GM23338 (cell line): ENCODE measurements at regions not wholly inside any gene's neighbourhood (a gene's known extent, or its start where the extent isn't known, plus 50 kb on each side); places are given as distances from the start of the nearest gene placed in this dataset.

Source experiments
- ATAC-seq: fragments of 200-7000 bp; cut with Tn5 transposase; 3 replicates; pipeline ENCODE4 v1.9.1; 2020
- DNase-seq: peaks from one replicate; pipeline ENCODE4 v3.0.0-alpha.2; 2015; ENCODE audit warnings: low spot score
- H2AFZ ChIP-seq: fragments of 200-600 bp; sonication (generic); 2 replicates; pipeline ENCODE4 v1.8.0; 2016; ENCODE audit warnings: antibody characterized with exemption, mild to moderate bottlenecking, moderate library complexity
- H3F3A ChIP-seq: fragments of 200-600 bp; sonication (generic); replicated peaks from 2 replicates; pipeline ENCODE4 v1.8.0; 2017; ENCODE audit warnings: antibody characterized with exemption, mixed run types, low read depth
- H3K27ac ChIP-seq: fragments of 200-600 bp; sonication (generic); 2 replicates; pipeline ENCODE4 v1.6.1; 2016; ENCODE audit warnings: low read depth
- H3K27me3 ChIP-seq: fragments of 200-600 bp; sonication (generic); 2 replicates; pipeline ENCODE4 v1.8.0; 2016; ENCODE audit warnings: mild to moderate bottlenecking, mixed run types, moderate library complexity; ENCODE audit not compliant: insufficient read depth
- H3K36me3 ChIP-seq: fragments of 200-600 bp; sonication (generic); 2 replicates; pipeline ENCODE4 v1.8.0; 2016; ENCODE audit warnings: mild to moderate bottlenecking; ENCODE audit not compliant: insufficient read depth
- H3K4me1 ChIP-seq: fragments of 200-600 bp; sonication (generic); 2 replicates; pipeline ENCODE4 v1.8.0; 2016; ENCODE audit warnings: mild to moderate bottlenecking, moderate library complexity; ENCODE audit not compliant: insufficient read depth
- H3K4me2 ChIP-seq: fragments of 200-600 bp; sonication (generic); 2 replicates; pipeline ENCODE4 v1.7.1; 2017; ENCODE audit warnings: mixed run types
- H3K4me3 ChIP-seq: fragments of 200-600 bp; sonication (generic); 2 replicates; pipeline ENCODE4 v1.6.1; 2016; ENCODE audit warnings: mixed run types
- H3K79me2 ChIP-seq: fragments of 200-600 bp; sonication (generic); replicated peaks from 2 replicates; pipeline ENCODE4 v1.8.0; 2017; ENCODE audit warnings: mild to moderate bottlenecking; ENCODE audit not compliant: insufficient read depth
- H3K9me2 ChIP-seq: fragments of 200-600 bp; sonication (generic); 2 replicates; pipeline ENCODE4 v1.8.0; 2017; ENCODE audit not compliant: insufficient read depth
- H4K20me1 ChIP-seq: fragments of 200-600 bp; sonication (generic); replicated peaks from 2 replicates; pipeline ENCODE4 v1.8.0; 2017; ENCODE audit warnings: mild to moderate bottlenecking; ENCODE audit not compliant: insufficient read depth
- H3K27ac Mint-ChIP-seq: 2 replicates; pipeline ENCODE4 v1.8.0; 2020; ENCODE audit warnings: inconsistent platforms, mild to moderate bottlenecking, moderate library complexity, mixed read lengths
- H3K27me3 Mint-ChIP-seq: 3 replicates; pipeline ENCODE4 v1.8.0; 2022; ENCODE audit warnings: low read depth, mild to moderate bottlenecking, moderate library complexity, mixed read lengths, inconsistent platforms; ENCODE audit not compliant: insufficient read depth, poor library complexity
- H3K36me3 Mint-ChIP-seq: 3 replicates; pipeline ENCODE4 v1.8.0; 2021; ENCODE audit warnings: low read depth, mild to moderate bottlenecking, inconsistent platforms, moderate library complexity, mixed read lengths
- H3K4me1 Mint-ChIP-seq: 3 replicates; pipeline ENCODE4 v1.8.0; 2020; ENCODE audit warnings: mild to moderate bottlenecking, inconsistent platforms, mixed read lengths
- H3K4me3 Mint-ChIP-seq: 3 replicates; pipeline ENCODE4 v1.8.0; 2021; ENCODE audit warnings: moderate library complexity, mild to moderate bottlenecking, inconsistent platforms, mixed read lengths
- H3K9me3 Mint-ChIP-seq: 3 replicates; pipeline ENCODE4 v1.8.0; 2020; ENCODE audit warnings: moderate library complexity, mild to moderate bottlenecking, inconsistent platforms, mixed read lengths
- CREB1 ChIP-seq: fragments of 250-450 bp; sonication (Bioruptor Pico); IDR thresholded peaks from 2 replicates; pipeline ENCODE4 v1.5.0; 2020; ENCODE audit warnings: low read depth, mild to moderate bottlenecking, moderate library complexity
- CTCF ChIP-seq, 2 experiments: fragments of 200-600 bp in 1 of 2; sonication (generic) in 1 of 2; conservative IDR thresholded peaks; 2 replicates each; pipeline versions ENCODE4 v1.5.1 to v1.6.1; 2016 to 2017; ENCODE audit warnings: antibody characterized with exemption in 2 of 2, low read depth in 2 of 2, mild to moderate bottlenecking in 2 of 2, moderate library complexity in 1 of 2
- EZH2 ChIP-seq: fragments of 200-600 bp; sonication (generic); IDR thresholded peaks from one replicate; pipeline ENCODE4 v1.8.0; 2017; ENCODE audit warnings: antibody characterized with exemption, mild to moderate bottlenecking, low read depth; ENCODE audit not compliant: unreplicated experiment
- EZH2phosphoT487 ChIP-seq: fragments of 200-600 bp; sonication (generic); IDR thresholded peaks from one replicate; pipeline ENCODE4 v1.8.1; 2018; ENCODE audit warnings: antibody characterized with exemption; ENCODE audit not compliant: unreplicated experiment
- JUNB ChIP-seq: IDR thresholded peaks from one replicate; pipeline ENCODE4 v1.6.1; 2016; ENCODE audit warnings: antibody characterized with exemption; ENCODE audit not compliant: unreplicated experiment
- NANOG ChIP-seq: IDR thresholded peaks from 2 replicates; pipeline ENCODE4 v1.6.1; 2016; ENCODE audit warnings: antibody characterized with exemption, borderline replicate concordance
- REST ChIP-seq: IDR thresholded peaks from one replicate; pipeline ENCODE4 v1.6.1; 2018; ENCODE audit warnings: antibody characterized with exemption; ENCODE audit not compliant: unreplicated experiment
- STAT1 ChIP-seq: IDR thresholded peaks from one replicate; pipeline ENCODE4 v1.6.1; 2016; ENCODE audit warnings: antibody characterized with exemption; ENCODE audit not compliant: unreplicated experiment
- ZNF114 ChIP-seq: fragments of 250-450 bp; sonication (Bioruptor Pico); IDR thresholded peaks from 2 replicates; pipeline ENCODE4 v1.5.0; 2020; ENCODE audit warnings: mild to moderate bottlenecking, moderate library complexity
- ZNF331 ChIP-seq: fragments of 250-450 bp; sonication (Bioruptor Pico); IDR thresholded peaks from 2 replicates; pipeline ENCODE4 v1.5.0; 2020; ENCODE audit warnings: low read depth, mild to moderate bottlenecking, moderate library complexity
- ZNF462 ChIP-seq: fragments of 250-450 bp; sonication (Bioruptor Pico); IDR thresholded peaks from 2 replicates; pipeline ENCODE4 v1.5.0; 2020; ENCODE audit warnings: mild to moderate bottlenecking, moderate library complexity

- TF ChIP-seq CTCF (conservative IDR thresholded peaks at IDR 0.05; ENCODE audit: low read depth in 2 of 2) (no peak), EZH2 (no peak), JUNB (no peak), REST (no peak), NANOG (no peak), ZNF331 (CRISPR knock-in tag) (no peak), ZNF114 (CRISPR knock-in tag) (no peak), CREB1 (CRISPR knock-in tag) (no peak)
Observed at GRCh38 chr5:99308131-99308530, 379.3 kb upstream of the CHD1 start (continued).

GRCh38 chr5:99305045-99305580 lies 376.3 kb upstream of the CHD1 start:
- Mint-ChIP-seq H3K4me1 (no peaks in the 10 kb centered on the region), H3K36me3 (no peaks in the 10 kb centered on the region), H3K27ac (no peak overlapping the region; the same call in 1 of the 2 replicates), H3K4me3 (no peak overlapping the region), H3K9me3 (no peaks in the 10 kb centered on the region), H3K27me3 (no peaks in the 10 kb centered on the region)
- Histone ChIP-seq H3K27me3 (no peaks in the 10 kb centered on the region), H3K9me2 (no peaks in the 10 kb centered on the region), H3K79me2 (no peaks in the 10 kb centered on the region), H4K20me1 (no peaks in the 10 kb centered on the region; the same call in 1 of the 2 replicates), H3K4me2 (no peak overlapping the region), H2AFZ (no peak overlapping the region), H3F3A (no peaks in the 10 kb centered on the region), H3K4me3 (no peak overlapping the region), H3K36me3 (no peaks in the 10 kb centered on the region), H3K27ac (no peak overlapping the region), H3K4me1 (no peaks in the 10 kb centered on the region)
- ATAC-seq (no peak), DNase-seq (no peak)
- TF ChIP-seq EZH2 = no peak
- no peak for TF ChIP-seq NANOG
- TF ChIP-seq JUNB = no peak
- TF ChIP-seq STAT1 = no peak
- TF ChIP-seq EZH2phosphoT487 = no peak
- no peak for TF ChIP-seq ZNF331 (CRISPR knock-in tag)
- no peak for TF ChIP-seq ZNF462 (CRISPR knock-in tag)
- no peak for TF ChIP-seq CREB1 (CRISPR knock-in tag)
- no peak for TF ChIP-seq ZNF114 (CRISPR knock-in tag)
